Fibroblast of skin of right biceps (primary cell): ENCODE measurements at regions not wholly inside any gene's neighbourhood (a gene's known extent, or its start where the extent isn't known, plus 50 kb on each side); places are given as distances from the start of the nearest gene placed in this dataset.
A peak's percentile ranks its signal among the peaks of the same experiment; 100 is the strongest.

ENCODE experiments used
- DNase-seq: peaks from one replicate; pipeline ENCODE4 v3.0.0-alpha.2; 2013

DNA sequence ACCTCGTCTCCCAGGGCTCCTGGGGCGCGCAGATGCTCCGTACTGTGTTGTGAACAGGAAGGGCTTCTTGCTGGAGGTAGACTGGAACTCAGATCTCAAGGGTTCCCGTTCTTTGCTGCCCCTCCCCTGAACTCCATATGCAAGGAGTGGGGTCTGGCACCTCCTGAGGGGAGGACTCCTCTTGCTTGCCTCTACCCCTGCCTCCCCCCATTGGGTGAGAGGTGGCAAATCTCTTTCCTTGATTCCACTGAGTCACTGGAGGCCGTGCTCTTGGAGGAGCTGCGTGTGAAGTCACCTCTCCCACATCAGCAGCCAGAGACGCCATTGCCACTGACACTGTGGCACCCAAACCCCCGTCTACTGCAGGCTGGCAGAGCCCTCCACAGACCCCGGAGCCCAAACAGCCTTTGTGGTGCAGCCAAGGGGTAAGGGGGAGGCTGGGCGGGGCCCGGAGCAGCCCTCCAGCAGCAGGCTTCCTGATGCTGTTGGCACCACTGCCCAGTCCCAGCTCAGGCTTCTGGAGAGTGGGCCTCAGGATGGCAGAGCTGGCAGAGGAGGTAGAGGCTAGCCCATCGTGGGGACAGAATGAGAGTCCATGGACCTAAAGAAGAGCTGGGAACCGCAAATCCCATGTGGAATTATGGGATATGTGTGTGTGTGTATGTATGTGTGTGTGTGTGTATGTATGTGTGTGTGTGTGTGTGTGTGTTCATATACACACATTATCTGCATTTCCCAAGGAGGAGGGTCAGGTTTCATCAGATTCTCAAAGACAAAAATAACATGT, 104.9 kb upstream of the RUNX3 start:
- DNase-seq, result no peak

- DNase-seq, result no peak
Observed at GRCh38 chr1:25033828-25034705, 104.0 kb upstream of the RUNX3 start.

- DNase-seq, result no peak
Observed at GRCh38 chr1:25033030-25033827, 103.2 kb upstream of the RUNX3 start.

DNA sequence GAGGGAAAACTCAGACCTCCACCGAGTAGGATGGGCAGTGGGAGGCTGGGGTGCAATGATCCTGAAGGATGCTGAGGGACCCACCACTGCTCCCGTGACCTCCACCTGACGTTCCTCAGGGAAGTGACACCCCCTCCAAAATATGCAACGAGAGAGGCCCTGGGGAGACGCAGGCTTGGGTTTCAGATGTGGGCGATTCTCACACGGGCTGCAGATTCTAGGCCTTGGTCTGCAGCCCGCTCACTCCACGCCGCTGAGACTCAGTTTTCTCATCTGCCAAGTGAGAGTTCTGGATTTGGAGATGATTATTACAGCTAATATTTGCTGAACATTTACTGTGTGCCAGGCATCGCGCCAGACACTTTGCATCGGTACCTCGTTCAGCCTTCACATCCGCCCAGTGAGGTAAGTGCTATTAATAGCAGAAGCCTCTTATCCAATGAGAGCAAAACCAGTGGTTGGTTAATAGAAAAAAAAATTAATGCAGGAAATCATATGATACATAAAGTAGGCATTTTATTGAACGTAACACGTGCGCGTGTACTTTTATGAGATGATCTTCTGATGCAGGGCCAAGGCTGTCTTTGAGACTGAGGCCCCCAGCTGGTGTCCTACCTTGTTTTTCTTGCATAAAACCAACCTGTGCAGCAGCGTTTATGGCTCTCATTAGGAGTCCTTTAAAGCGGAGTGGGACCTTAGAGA, 102.0 kb upstream of the RUNX3 start:
- DNase-seq, result peak; percentile 91

GRCh38 chr1:25031601-25031965, 101.5 kb upstream of the RUNX3 start:
- DNase-seq, result peak; percentile 39

DNA sequence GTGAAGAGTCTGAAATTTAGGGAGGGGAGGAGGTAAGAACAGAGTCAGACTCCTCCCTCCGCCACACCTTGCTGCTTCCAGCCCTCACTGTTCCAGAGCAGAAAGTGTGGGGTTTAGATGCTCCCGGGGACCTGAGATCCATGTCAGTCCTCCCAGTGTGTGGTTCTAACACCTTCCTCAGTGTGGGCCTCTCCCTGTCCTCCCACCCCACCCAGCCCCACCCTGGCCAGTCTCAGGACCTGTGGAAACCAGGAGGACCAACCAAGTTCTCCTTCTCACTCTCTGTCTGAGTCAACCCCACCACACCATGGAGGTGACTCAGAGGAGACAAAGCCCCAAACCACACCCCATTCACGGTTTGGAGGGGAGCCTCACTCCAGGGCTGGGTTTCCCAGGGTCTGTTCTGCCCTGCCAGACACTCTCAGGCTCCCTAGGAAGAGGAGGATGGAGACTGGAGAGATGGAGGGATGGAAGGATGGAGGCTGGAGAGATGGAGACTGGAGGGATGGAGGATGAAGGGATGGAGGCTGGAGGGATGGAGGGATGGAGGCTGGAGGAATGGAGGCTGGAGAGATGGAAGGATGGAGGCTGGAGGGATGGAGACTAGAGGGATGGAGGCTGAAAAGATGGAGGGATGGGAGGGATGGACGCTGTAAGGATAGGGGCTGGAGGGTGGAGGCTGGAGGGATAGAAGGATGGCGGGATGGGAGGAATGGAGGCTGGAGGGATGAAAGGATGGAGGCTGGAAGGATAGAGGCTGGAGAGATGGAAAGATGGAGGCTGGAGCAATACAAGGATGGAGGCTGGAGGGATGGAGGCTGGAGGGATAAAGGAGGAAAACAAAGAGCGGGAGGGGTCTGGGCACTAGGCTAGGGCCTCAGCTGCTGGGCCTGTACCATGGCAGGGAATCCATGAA, 100.9 kb upstream of the RUNX3 start:
- DNase-seq, result peak; percentile 75

DNA sequence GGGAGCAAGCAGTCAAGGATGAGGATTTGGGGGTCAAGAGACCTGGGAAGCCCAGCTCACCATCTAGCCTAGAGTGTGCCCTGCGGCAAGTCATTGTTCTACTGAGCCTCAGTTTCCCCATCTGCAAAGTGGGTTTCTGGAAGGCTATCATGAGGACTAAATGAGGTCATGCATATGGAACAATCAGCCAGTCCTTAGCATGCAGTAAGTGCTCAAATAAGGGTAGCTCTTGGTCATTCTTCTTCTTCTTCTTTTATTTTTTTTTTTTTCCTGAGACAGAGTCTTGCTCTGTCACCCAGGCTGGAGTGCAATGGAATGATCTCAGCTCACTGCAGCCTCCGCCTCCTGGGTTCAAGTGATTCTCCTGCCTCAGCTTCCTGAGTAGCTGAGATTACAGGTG, 99.9 kb upstream of the RUNX3 start:
- DNase-seq, result no peak

DNA sequence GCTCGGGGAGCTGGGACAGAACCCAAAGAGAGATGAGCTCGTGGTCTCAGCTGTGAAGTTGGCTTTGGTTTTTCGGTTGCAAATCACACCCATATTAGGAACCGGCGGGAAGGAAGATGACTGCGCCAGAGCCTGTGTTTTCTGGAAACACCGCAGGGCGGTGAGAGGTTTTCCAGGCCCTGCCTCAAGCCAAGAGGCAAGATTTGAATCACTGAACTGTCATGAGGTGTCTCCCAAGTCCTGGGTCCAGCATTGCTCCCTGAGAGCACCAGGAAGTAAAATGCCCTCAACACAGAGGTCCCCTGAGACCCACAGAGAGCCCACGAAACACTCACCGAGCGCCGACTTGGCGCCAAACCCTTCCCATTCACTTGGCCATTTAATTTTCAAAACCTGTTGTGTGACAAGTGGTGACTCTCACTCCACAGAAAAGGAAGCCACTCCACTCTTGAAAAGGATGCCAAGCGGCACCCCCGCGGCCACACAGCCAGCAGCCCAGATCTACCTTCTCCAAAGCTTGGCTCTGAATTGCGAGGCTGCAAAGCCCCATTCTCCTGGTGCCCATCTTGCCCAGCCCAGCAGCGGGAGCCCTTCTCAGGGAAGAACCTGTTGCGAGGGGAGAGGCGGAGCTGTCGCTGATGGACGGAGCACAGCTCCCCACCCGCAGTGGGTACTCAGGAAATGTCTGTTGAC, 99.0 kb upstream of the RUNX3 start:
- DNase-seq, result no peak

DNA sequence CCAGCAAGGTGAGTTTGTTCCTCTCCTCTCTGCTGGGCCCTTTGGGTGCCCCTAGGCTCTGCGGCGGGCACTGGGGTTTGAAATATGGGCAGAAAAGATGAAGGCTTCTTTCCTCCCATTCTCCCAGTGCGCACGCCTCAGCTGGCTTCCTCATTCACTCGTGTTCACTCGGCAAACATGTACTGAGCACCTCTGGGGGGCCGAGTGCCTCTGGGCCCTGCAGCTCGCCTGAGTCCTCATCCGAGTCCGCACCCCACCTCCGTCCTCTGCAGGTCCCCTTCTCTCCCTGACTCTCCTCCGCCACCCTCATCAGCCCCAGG, 98.5 kb upstream of the RUNX3 start:
- no peak for DNase-seq

DNA sequence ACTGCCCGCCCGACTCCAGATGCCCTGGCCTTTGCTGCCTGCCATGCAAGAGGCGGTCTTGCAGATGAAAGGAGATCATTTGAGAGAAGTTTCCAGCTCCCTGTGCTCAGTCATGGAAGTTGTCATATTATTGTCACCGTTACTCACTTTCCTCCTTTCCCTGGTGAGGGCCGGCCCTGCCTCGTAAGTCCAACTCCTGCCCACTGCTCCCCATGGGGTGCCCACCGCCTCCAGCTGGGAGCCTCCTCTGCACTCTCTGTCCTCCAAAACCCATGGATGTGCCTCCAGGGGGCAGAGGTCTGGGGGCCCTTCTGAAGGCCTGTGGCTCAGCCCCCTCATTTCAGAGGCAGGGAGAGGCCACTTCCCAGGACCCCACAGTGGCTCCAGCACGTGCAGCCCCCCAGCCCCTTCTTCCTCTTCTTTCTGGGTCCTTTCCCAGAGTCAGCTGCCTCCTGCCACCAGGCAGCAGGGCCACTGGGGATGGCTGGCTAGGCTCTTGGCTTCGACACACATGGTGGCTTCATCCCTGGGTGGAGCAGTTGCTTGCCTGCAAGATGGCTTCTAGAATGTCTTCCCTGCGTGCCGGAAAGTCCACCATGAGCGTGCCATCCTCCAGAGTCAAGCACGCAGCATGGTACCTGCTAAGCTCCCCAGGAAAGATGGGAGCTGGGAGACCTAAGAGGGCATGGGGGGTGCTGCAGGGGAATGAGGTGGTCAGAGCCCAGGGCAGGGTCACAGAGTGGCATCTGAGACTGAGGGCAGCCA, 97.9 kb upstream of the RUNX3 start:
- no peak for DNase-seq

GRCh38 chr1:25026730-25027450, 96.8 kb upstream of the RUNX3 start:
- no peak for DNase-seq

DNA sequence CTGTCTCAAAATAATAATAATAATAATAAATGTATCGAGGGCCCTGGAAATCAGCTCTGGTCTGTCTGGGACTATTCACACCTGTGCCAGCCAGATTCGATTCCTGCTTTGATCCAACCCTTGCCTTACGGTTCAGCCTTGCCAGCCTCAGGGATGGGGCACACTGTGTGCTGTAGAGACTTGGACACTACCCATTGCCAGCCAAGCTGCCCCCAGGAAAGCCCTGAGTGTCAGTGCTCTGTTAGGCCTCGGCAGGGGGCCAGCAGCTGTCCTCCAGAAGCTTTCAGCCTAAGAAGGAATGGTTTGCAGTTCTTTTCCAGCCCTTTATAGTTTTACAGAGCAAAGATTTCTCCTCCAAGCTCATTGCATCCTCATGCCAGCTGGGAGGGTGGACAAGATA, 96.2 kb upstream of the RUNX3 start:
- no peak for DNase-seq

- DNase-seq, result no peak
Observed at GRCh38 chr1:25024615-25025350, 94.7 kb upstream of the RUNX3 start.

- no peak for DNase-seq
Observed at GRCh38 chr1:25023826-25024225, 93.8 kb upstream of the RUNX3 start.

DNA sequence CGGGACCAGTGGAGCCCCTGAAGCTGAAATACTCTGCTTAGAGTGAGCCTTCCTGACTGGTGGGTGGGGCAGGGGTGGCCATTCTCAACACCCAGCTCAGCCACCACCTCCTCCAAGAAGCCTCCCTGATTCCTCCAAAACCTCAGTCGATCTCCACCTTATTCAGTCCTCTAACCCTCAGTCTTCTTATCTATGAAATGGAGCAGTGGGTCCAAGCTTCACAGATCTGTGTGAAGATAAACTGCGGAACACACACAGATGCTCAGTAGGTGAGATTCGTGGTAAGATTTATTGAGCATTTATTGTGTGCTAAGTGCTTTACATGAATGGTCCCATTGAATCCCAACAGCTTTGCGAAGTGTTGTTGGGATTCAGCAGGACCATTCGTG, 93.1 kb upstream of the RUNX3 start:
- DNase-seq, result no peak

- peak; percentile 99 for DNase-seq
Observed at GRCh38 chr1:25022361-25023189, 92.5 kb upstream of the RUNX3 start.

DNA sequence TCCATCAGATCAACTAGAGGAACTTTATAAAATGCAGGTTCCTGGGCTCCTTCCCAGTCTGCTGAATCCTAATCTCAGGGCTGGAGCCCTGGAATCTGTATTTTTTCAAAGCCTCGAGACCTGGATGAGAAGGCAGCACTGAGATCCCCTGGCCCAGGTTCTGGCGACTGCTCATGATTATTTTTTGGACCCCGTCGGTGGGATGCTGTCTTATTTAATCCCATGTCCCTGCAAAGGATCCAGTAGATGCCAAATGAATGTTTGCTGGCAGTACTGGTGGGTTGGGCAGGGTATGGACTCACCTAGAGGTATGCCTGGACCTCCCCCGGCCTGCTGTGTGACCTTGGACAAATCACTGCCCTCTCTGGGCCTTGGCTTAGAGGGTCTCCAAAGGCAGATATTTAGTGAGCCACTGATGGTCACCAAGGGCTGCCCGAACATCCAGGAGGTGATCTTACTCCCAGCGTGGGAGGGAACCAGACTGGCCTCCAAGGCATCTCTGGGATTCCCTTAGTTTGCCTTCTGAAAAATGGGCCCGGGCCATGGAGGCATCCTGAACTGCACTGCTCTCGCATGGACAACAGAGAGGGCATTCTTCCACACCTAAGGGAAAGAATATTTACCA, 91.6 kb upstream of the RUNX3 start:
- DNase-seq, result no peak
